ENCODE measurements at regions not wholly inside any gene's neighbourhood (a gene's known extent, or its start where the extent isn't known, plus 50 kb on each side); places are given as distances from the start of the nearest gene placed in this dataset.

- ATAC-seq (no peak), DNase-seq (no peak)
- 80% methylated on average over 3 of the region's 3 CpGs for WGBS (ENCODE audit: insufficient coverage)
- no peaks in the 10 kb centered on the region for H3K27me3 Mint-ChIP-seq (ENCODE audit: low read depth in 2 of 2)
- intact Hi-C loops (cut with micrococcal nuclease): no loop called here
- Histone ChIP-seq H3K4me3 (ENCODE audit: low read length) (no peak overlapping the region), H3K4me1 (ENCODE audit: control insufficient read depth, insufficient read depth, low read length) (no peaks in the 10 kb centered on the region), H3K36me3 (ENCODE audit: control insufficient read depth, insufficient read depth, low read length) (no peaks in the 10 kb centered on the region), H3K27me3 (ENCODE audit: control insufficient read depth, insufficient read depth, low read length) (no peaks in the 10 kb centered on the region), H3K9me3 (ENCODE audit: control insufficient read depth, insufficient read depth, low read length) (no peaks in the 10 kb centered on the region), H3K27ac (ENCODE audit: low read length) (no peak overlapping the region)
- H3K9me3 Mint-ChIP-seq: peaks cover 0 to 2% of the 10 kb centered on the region in 2 donors
- no peak overlapping the region for H3K27ac Mint-ChIP-seq
- H3K4me3 Mint-ChIP-seq: no peak overlapping the region
- no peaks in the 10 kb centered on the region for H3K36me3 Mint-ChIP-seq
- no peak for TF ChIP-seq CTCF (IDR thresholded peaks at IDR 0.05)
- H3K4me1 Mint-ChIP-seq: no peaks in the 10 kb centered on the region
These were observed 132.5 kb downstream of the SOX2 start for GRCh38 chr3:181844211-181844610.

- Mint-ChIP-seq H3K36me3 (no peaks in the 10 kb centered on the region), H3K9me3 (peaks cover 2% of the 10 kb centered on the region in 2 donors), H3K27me3 (ENCODE audit: low read depth in 2 of 2) (no peaks in the 10 kb centered on the region), H3K27ac (no peak overlapping the region), H3K4me3 (no peak overlapping the region), H3K4me1 (no peaks in the 10 kb centered on the region)
- H3K4me1 ChIP-seq (ENCODE audit: control insufficient read depth, insufficient read depth, low read length): no peaks in the 10 kb centered on the region
- no peak for DNase-seq
- WGBS (ENCODE audit: insufficient coverage): 83% methylated on average over 2 of the region's 3 CpGs
- H3K4me3 ChIP-seq (ENCODE audit: low read length): no peak overlapping the region
- no peak for ATAC-seq
- no peak overlapping the region for H3K27ac ChIP-seq (ENCODE audit: low read length)
- TF ChIP-seq CTCF (IDR thresholded peaks at IDR 0.05): no peak
- H3K36me3 ChIP-seq (ENCODE audit: control insufficient read depth, insufficient read depth, low read length): no peaks in the 10 kb centered on the region
- no peaks in the 10 kb centered on the region for H3K27me3 ChIP-seq (ENCODE audit: control insufficient read depth, insufficient read depth, low read length)
- intact Hi-C loops (cut with micrococcal nuclease): no loop called here
- H3K9me3 ChIP-seq (ENCODE audit: control insufficient read depth, insufficient read depth, low read length): no peaks in the 10 kb centered on the region
These were observed 135.6 kb downstream of the SOX2 start for GRCh38 chr3:181847276-181847675.

- H3K27ac Mint-ChIP-seq: no peak overlapping the region
- Histone ChIP-seq H3K9me3 (ENCODE audit: control insufficient read depth, insufficient read depth, low read length) (no peaks in the 10 kb centered on the region), H3K27ac (ENCODE audit: low read length) (no peak overlapping the region), H3K27me3 (ENCODE audit: control insufficient read depth, insufficient read depth, low read length) (no peaks in the 10 kb centered on the region), H3K36me3 (ENCODE audit: control insufficient read depth, insufficient read depth, low read length) (no peaks in the 10 kb centered on the region), H3K4me3 (ENCODE audit: low read length) (no peak overlapping the region), H3K4me1 (ENCODE audit: control insufficient read depth, insufficient read depth, low read length) (no peaks in the 10 kb centered on the region)
- H3K4me1 Mint-ChIP-seq: no peaks in the 10 kb centered on the region
- H3K9me3 Mint-ChIP-seq: peaks cover 2% of the 10 kb centered on the region in 2 donors
- no peak for ATAC-seq
- H3K36me3 Mint-ChIP-seq: no peaks in the 10 kb centered on the region
- TF ChIP-seq CTCF (IDR thresholded peaks at IDR 0.05): no peak
- H3K4me3 Mint-ChIP-seq: no peak overlapping the region
- no peaks in the 10 kb centered on the region for H3K27me3 Mint-ChIP-seq (ENCODE audit: low read depth in 2 of 2)
- WGBS (ENCODE audit: insufficient coverage): 96% methylated on average over 3 of the region's 4 CpGs
- no peak for DNase-seq
- intact Hi-C loops (cut with micrococcal nuclease): no loop called here
These were observed 139.3 kb downstream of the SOX2 start for GRCh38 chr3:181851063-181851462.

- H3K9me3 ChIP-seq (ENCODE audit: control insufficient read depth, insufficient read depth, low read length): no peaks in the 10 kb centered on the region
- no peaks in the 10 kb centered on the region for H3K4me1 ChIP-seq (ENCODE audit: control insufficient read depth, insufficient read depth, low read length)
- no peak overlapping the region for H3K4me3 ChIP-seq (ENCODE audit: low read length)
- H3K27ac ChIP-seq (ENCODE audit: low read length): no peak overlapping the region
- no peaks in the 10 kb centered on the region for H3K4me1 Mint-ChIP-seq
- no peak for TF ChIP-seq CTCF (IDR thresholded peaks at IDR 0.05)
- H3K27ac Mint-ChIP-seq: no peak overlapping the region
- DNase-seq (no peak), ATAC-seq (no peak)
- peaks cover 0 to 2% of the 10 kb centered on the region in 2 donors for H3K9me3 Mint-ChIP-seq
- no peaks in the 10 kb centered on the region for H3K36me3 Mint-ChIP-seq
- H3K27me3 Mint-ChIP-seq (ENCODE audit: low read depth in 2 of 2): no peaks in the 10 kb centered on the region
- no peaks in the 10 kb centered on the region for H3K36me3 ChIP-seq (ENCODE audit: control insufficient read depth, insufficient read depth, low read length)
- H3K27me3 ChIP-seq (ENCODE audit: control insufficient read depth, insufficient read depth, low read length): no peaks in the 10 kb centered on the region
- no peak overlapping the region for H3K4me3 Mint-ChIP-seq
- intact Hi-C loops (cut with micrococcal nuclease): no loop called here
- 87% methylated on average over 2 of the region's 2 CpGs for WGBS (ENCODE audit: insufficient coverage)
These were observed 144.1 kb downstream of the SOX2 start for GRCh38 chr3:181855825-181856224.
